GM12864 (cell line): ENCODE measurements at regions not wholly inside any gene's neighbourhood (a gene's known extent, or its start where the extent isn't known, plus 50 kb on each side); places are given as distances from the start of the nearest gene placed in this dataset.

ENCODE experiments used
- DNase-seq: peaks from one replicate; pipeline ENCODE4 v3.0.0-alpha.2; 2011; ENCODE audit warnings: low read depth
- H3K4me3 ChIP-seq: 2 replicates; pipeline ENCODE4 v1.5.1; 2011; ENCODE audit warnings: mild to moderate bottlenecking, low read depth, low read length, control low read depth
- TF ChIP-seq, protein P1 (sequence below): IDR thresholded peaks from 2 replicates; pipeline ENCODE4 v1.5.1; 2011; ENCODE audit warnings: low read depth, mild to moderate bottlenecking, moderate library complexity, low read length, control low read depth, inconsistent platforms; ENCODE audit errors: missing control alignments

- TF ChIP-seq, protein P1, sequence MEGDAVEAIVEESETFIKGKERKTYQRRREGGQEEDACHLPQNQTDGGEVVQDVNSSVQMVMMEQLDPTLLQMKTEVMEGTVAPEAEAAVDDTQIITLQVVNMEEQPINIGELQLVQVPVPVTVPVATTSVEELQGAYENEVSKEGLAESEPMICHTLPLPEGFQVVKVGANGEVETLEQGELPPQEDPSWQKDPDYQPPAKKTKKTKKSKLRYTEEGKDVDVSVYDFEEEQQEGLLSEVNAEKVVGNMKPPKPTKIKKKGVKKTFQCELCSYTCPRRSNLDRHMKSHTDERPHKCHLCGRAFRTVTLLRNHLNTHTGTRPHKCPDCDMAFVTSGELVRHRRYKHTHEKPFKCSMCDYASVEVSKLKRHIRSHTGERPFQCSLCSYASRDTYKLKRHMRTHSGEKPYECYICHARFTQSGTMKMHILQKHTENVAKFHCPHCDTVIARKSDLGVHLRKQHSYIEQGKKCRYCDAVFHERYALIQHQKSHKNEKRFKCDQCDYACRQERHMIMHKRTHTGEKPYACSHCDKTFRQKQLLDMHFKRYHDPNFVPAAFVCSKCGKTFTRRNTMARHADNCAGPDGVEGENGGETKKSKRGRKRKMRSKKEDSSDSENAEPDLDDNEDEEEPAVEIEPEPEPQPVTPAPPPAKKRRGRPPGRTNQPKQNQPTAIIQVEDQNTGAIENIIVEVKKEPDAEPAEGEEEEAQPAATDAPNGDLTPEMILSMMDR = no peak
- DNase-seq = no peak
- no peak overlapping the region for H3K4me3 ChIP-seq
Measured at GRCh38 chr2:22634167-22634566, 750.8 kb upstream of the KLHL29 start.

DNA sequence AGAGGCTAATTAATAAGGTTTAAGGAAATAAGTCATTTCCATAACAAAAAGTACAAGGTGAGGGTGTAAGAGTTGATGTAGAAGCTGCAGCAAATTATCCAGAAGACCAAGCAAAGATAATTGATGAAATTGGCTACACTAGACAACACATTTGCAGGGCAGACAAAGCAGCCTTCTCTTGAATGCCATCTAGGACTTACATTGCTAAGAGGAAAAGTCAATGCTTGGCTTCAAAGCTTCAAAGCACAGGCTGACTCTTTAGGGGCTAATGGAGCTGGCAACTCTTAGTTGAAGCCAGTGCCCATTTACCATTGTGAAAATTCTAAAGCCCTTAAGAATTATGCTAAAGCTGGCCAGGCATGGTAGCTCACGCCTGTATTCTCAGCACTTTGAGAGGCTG, 728.6 kb upstream of the KLHL29 start:
- TF ChIP-seq, protein P1 = no peak
- no peak overlapping the region for H3K4me3 ChIP-seq
- DNase-seq = no peak

- DNase-seq = no peak
- H3K4me3 ChIP-seq = no peak overlapping the region
- TF ChIP-seq, protein P1 = no peak
Measured at GRCh38 chr2:22673529-22673928, 711.5 kb upstream of the KLHL29 start.

- TF ChIP-seq, protein P1 = no peak
- no peak overlapping the region for H3K4me3 ChIP-seq
- DNase-seq = no peak
Measured at GRCh38 chr2:22683914-22684313, 701.1 kb upstream of the KLHL29 start.

GRCh38 chr2:22690096-22690495, 694.9 kb upstream of the KLHL29 start:
- no peak overlapping the region for H3K4me3 ChIP-seq
- DNase-seq = no peak
- TF ChIP-seq, protein P1 = no peak

DNA sequence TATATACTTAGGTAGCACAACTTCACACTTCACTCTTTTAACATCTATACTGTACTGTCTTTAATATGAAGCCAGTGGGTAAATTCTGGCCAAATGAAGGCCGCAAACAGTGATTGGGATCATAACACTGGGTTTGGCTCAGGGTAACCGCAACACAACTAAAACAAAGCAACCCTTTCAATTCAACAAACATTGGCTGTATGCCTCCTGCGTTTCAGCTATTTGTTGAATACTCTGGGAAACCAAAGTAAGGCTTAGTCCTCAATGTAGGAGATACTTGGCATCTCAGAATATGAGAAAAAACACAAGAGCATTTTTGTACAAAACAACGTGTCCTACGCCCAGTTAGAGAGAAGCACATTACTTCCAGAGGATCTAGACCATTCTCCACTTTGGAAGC, 693.3 kb upstream of the KLHL29 start:
- no peak for DNase-seq
- H3K4me3 ChIP-seq = no peak overlapping the region
- TF ChIP-seq, protein P1 = no peak

DNA sequence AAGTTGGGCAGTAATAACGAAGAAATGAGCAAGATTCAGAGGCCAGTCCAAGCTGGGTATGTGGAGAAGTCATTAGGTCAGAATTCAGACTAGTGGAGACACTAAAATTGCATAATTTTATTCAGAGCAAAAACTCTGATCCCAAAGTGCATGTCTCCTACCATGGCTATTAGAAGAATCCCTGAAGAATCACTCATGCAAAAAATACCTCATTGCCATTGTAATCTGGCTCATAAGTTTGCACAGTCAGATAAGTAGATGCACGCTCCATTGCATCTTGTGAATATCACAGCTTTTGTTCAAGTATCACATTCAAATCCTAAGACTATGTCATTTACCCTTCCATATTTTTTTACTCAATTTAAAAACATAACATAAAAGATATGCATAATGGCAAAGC, 692.2 kb upstream of the KLHL29 start:
- TF ChIP-seq, protein P1 = no peak
- no peak overlapping the region for H3K4me3 ChIP-seq
- no peak for DNase-seq
